GM21529 (cell line): ENCODE measurements at regions not wholly inside any gene's neighbourhood (a gene's known extent, or its start where the extent isn't known, plus 50 kb on each side); places are given as distances from the start of the nearest gene placed in this dataset.
"Not testable (repeated sequence)": the region's sequence is repeated elsewhere in the genome, so short reads cannot be mapped to it uniquely, and the experiment has no call there.

Experiments used
- ATAC-seq: cut with Tn5 transposase; IDR thresholded peaks from one replicate; pipeline ENCODE4 v1.9.1; 2021; ENCODE audit not compliant: unreplicated experiment

- no peak for ATAC-seq
Observed at GRCh38 chr9:108269371-108269770, 586.4 kb downstream of the ACTL7B start.

- no peak for ATAC-seq
Observed at GRCh38 chr9:108265065-108265464, 590.7 kb downstream of the ACTL7B start.

- no peak for ATAC-seq
Observed at GRCh38 chr9:108264093-108264492, 591.7 kb downstream of the ACTL7B start.

- no peak for ATAC-seq
Observed at GRCh38 chr9:108262836-108263235, 593.0 kb downstream of the ACTL7B start.

GRCh38 chr9:108259917-108260675 lies 595.7 kb downstream of the ACTL7B start:
- no peak for ATAC-seq

- ATAC-seq, result no peak
Observed at GRCh38 chr9:108258640-108259039, 597.1 kb downstream of the ACTL7B start.

GRCh38 chr9:108257382-108257781 lies 598.4 kb downstream of the ACTL7B start:
- no peak for ATAC-seq

GRCh38 chr9:108254236-108254635 lies 601.5 kb downstream of the ACTL7B start:
- no peak for ATAC-seq

GRCh38 chr9:108247391-108247790 lies 608.4 kb downstream of the ACTL7B start:
- ATAC-seq, result not testable (repeated sequence)

GRCh38 chr9:108245901-108246300 lies 609.9 kb downstream of the ACTL7B start:
- ATAC-seq, result no peak

GRCh38 chr9:108245331-108245730 lies 610.5 kb downstream of the ACTL7B start:
- ATAC-seq, result no peak

GRCh38 chr9:108244686-108245085 lies 611.1 kb downstream of the ACTL7B start:
- no peak for ATAC-seq

GRCh38 chr9:108241384-108242073 lies 614.3 kb downstream of the ACTL7B start:
- no peak for ATAC-seq

GRCh38 chr9:108239696-108240321 lies 616.0 kb downstream of the ACTL7B start:
- ATAC-seq, result no peak

GRCh38 chr9:108235609-108236008 lies 620.2 kb downstream of the ACTL7B start:
- no peak for ATAC-seq

- ATAC-seq, result no peak
Observed at GRCh38 chr9:108234811-108235210, 621.0 kb downstream of the ACTL7B start.

GRCh38 chr9:108225149-108225800 lies 630.5 kb downstream of the ACTL7B start:
- ATAC-seq, result no peak

GRCh38 chr9:108224716-108225115 lies 631.1 kb downstream of the ACTL7B start:
- ATAC-seq, result no peak

- no peak for ATAC-seq
Observed at GRCh38 chr9:108219664-108220063, 636.1 kb downstream of the ACTL7B start.

GRCh38 chr9:108217431-108218349 lies 638.1 kb downstream of the ACTL7B start:
- ATAC-seq, result no peak
